ENCODE measurements at regions not wholly inside any gene's neighbourhood (a gene's known extent, or its start where the extent isn't known, plus 50 kb on each side); places are given as distances from the start of the nearest gene placed in this dataset.

- in situ Hi-C loops (cut with HindIII; ENCODE audit: low pct_unique_long_range_greater_than_20kb, low sequenced_read_pairs) = no loop called here
- no peak for DNase-seq (ENCODE audit: low read depth in 1 of 2, low spot score in 1 of 2)
- no peak for TF ChIP-seq JUND (IDR thresholded peaks at IDR 0.05; ENCODE audit: low read depth)
Observed at GRCh38 chr16:85177448-85177846, 65.2 kb upstream of the CIBAR2 start.

- DNase-seq (ENCODE audit: low read depth in 1 of 2, low spot score in 1 of 2) = no peak
- in situ Hi-C loops (cut with HindIII; ENCODE audit: low pct_unique_long_range_greater_than_20kb, low sequenced_read_pairs) = no loop called here
- TF ChIP-seq JUND (IDR thresholded peaks at IDR 0.05; ENCODE audit: low read depth) = no peak
Observed at GRCh38 chr16:85178006-85178591, 65.8 kb upstream of the CIBAR2 start.

GRCh38 chr16:85178596-85178995 lies 66.3 kb upstream of the CIBAR2 start:
- DNase-seq (ENCODE audit: low read depth in 1 of 2, low spot score in 1 of 2) = no peak
- TF ChIP-seq JUND (IDR thresholded peaks at IDR 0.05; ENCODE audit: low read depth) = no peak
- in situ Hi-C loops (cut with HindIII; ENCODE audit: low pct_unique_long_range_greater_than_20kb, low sequenced_read_pairs) = no loop called here

- in situ Hi-C loops (cut with HindIII; ENCODE audit: low pct_unique_long_range_greater_than_20kb, low sequenced_read_pairs) = no loop called here
- no peak for TF ChIP-seq JUND (IDR thresholded peaks at IDR 0.05; ENCODE audit: low read depth)
- no peak for DNase-seq (ENCODE audit: low read depth in 1 of 2, low spot score in 1 of 2)
Observed at GRCh38 chr16:85179344-85180046, 67.2 kb upstream of the CIBAR2 start.

GRCh38 chr16:85180047-85180826 lies 68.0 kb upstream of the CIBAR2 start:
- in situ Hi-C loops (cut with HindIII; ENCODE audit: low pct_unique_long_range_greater_than_20kb, low sequenced_read_pairs) = no loop called here
- no peak for TF ChIP-seq JUND (IDR thresholded peaks at IDR 0.05; ENCODE audit: low read depth)
- no peak for DNase-seq (ENCODE audit: low read depth in 1 of 2, low spot score in 1 of 2)

GRCh38 chr16:85180827-85181738 lies 68.8 kb upstream of the CIBAR2 start:
- in situ Hi-C loops (cut with HindIII; ENCODE audit: low pct_unique_long_range_greater_than_20kb, low sequenced_read_pairs) = no loop called here
- no peak for DNase-seq (ENCODE audit: low read depth in 1 of 2, low spot score in 1 of 2)
- TF ChIP-seq JUND (IDR thresholded peaks at IDR 0.05; ENCODE audit: low read depth) = no peak

- TF ChIP-seq JUND (IDR thresholded peaks at IDR 0.05; ENCODE audit: low read depth) = no peak
- in situ Hi-C loops (cut with HindIII; ENCODE audit: low pct_unique_long_range_greater_than_20kb, low sequenced_read_pairs) = no loop called here
- no peak for DNase-seq (ENCODE audit: low read depth in 1 of 2, low spot score in 1 of 2)
Observed at GRCh38 chr16:85181739-85182129, 69.5 kb upstream of the CIBAR2 start.

- no peak for TF ChIP-seq JUND (IDR thresholded peaks at IDR 0.05; ENCODE audit: low read depth)
- no peak for DNase-seq (ENCODE audit: low read depth in 1 of 2, low spot score in 1 of 2)
- in situ Hi-C loops (cut with HindIII; ENCODE audit: low pct_unique_long_range_greater_than_20kb, low sequenced_read_pairs) = no loop called here
Observed at GRCh38 chr16:85182286-85182685, 70.0 kb upstream of the CIBAR2 start.

GRCh38 chr16:85182774-85183173 lies 70.5 kb upstream of the CIBAR2 start:
- no peak for TF ChIP-seq JUND (IDR thresholded peaks at IDR 0.05; ENCODE audit: low read depth)
- DNase-seq (ENCODE audit: low read depth in 1 of 2, low spot score in 1 of 2) = no peak
- in situ Hi-C loops (cut with HindIII; ENCODE audit: low pct_unique_long_range_greater_than_20kb, low sequenced_read_pairs) = no loop called here

GRCh38 chr16:85183564-85183963 lies 71.3 kb upstream of the CIBAR2 start:
- no peak for TF ChIP-seq JUND (IDR thresholded peaks at IDR 0.05; ENCODE audit: low read depth)
- in situ Hi-C loops (cut with HindIII; ENCODE audit: low pct_unique_long_range_greater_than_20kb, low sequenced_read_pairs) = no loop called here
- DNase-seq (ENCODE audit: low read depth in 1 of 2, low spot score in 1 of 2) = no peak

GRCh38 chr16:85184404-85184803 lies 72.1 kb upstream of the CIBAR2 start:
- in situ Hi-C loops (cut with HindIII; ENCODE audit: low pct_unique_long_range_greater_than_20kb, low sequenced_read_pairs) = no loop called here
- no peak for DNase-seq (ENCODE audit: low read depth in 1 of 2, low spot score in 1 of 2)
- no peak for TF ChIP-seq JUND (IDR thresholded peaks at IDR 0.05; ENCODE audit: low read depth)

GRCh38 chr16:85185303-85186100 lies 73.2 kb upstream of the CIBAR2 start:
- DNase-seq (ENCODE audit: low read depth in 1 of 2, low spot score in 1 of 2) = no peak
- in situ Hi-C loops (cut with HindIII; ENCODE audit: low pct_unique_long_range_greater_than_20kb, low sequenced_read_pairs) = no loop called here
- no peak for TF ChIP-seq JUND (IDR thresholded peaks at IDR 0.05; ENCODE audit: low read depth)

Data from T47D (cell line).